ENCODE measurements at regions not wholly inside any gene's neighbourhood (a gene's known extent, or its start where the extent isn't known, plus 50 kb on each side); places are given as distances from the start of the nearest gene placed in this dataset.

DNA sequence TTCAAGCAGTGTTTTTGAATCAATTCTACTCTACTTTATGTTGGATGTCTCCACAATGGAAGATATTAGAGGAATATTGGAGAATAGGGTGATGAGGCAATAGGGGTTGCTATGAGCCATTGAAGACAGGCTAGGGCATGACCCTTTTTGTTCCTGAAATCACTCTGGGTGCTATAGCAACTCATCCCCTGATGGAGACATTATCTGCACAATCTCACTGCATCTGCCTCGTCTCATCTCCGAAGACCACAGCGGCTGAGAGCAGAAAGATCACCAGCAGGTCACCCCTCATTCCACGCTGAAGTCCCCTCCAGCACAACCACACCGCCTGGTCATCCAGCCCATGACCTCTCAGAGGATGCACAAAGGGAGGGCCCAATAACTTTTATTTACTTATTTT lies 150.4 kb upstream of the TMEM132C start:
- no peak for DNase-seq (ENCODE audit: insufficient read length, low spot score)
- FAIRE-seq: no peak
- TF ChIP-seq, protein P1, sequence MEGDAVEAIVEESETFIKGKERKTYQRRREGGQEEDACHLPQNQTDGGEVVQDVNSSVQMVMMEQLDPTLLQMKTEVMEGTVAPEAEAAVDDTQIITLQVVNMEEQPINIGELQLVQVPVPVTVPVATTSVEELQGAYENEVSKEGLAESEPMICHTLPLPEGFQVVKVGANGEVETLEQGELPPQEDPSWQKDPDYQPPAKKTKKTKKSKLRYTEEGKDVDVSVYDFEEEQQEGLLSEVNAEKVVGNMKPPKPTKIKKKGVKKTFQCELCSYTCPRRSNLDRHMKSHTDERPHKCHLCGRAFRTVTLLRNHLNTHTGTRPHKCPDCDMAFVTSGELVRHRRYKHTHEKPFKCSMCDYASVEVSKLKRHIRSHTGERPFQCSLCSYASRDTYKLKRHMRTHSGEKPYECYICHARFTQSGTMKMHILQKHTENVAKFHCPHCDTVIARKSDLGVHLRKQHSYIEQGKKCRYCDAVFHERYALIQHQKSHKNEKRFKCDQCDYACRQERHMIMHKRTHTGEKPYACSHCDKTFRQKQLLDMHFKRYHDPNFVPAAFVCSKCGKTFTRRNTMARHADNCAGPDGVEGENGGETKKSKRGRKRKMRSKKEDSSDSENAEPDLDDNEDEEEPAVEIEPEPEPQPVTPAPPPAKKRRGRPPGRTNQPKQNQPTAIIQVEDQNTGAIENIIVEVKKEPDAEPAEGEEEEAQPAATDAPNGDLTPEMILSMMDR (IDR thresholded peaks at IDR 0.05; ENCODE audit: insufficient read depth, missing control alignments): no peak

DNA sequence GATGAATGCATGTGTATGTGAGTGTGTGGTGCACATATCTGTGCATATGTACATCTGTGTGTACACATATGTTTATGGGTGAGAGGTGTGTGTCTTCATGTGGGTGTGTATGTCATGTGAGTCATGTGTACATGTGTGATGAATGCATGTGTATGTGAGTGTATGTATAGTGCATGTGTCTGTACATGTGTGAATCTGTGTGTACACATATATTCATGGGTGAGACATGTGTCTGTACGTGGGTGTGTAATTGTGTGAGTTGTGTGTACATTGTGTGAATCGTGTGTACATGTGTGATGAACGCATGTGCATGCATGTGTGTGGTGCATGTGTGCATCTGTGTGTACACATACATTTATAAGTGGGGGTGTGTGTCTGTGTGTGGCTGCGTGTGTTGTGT lies 146.9 kb upstream of the TMEM132C start:
- FAIRE-seq: no peak
- DNase-seq (ENCODE audit: insufficient read length, low spot score): no peak
- TF ChIP-seq, protein P1 (IDR thresholded peaks at IDR 0.05; ENCODE audit: insufficient read depth, missing control alignments): no peak

DNA sequence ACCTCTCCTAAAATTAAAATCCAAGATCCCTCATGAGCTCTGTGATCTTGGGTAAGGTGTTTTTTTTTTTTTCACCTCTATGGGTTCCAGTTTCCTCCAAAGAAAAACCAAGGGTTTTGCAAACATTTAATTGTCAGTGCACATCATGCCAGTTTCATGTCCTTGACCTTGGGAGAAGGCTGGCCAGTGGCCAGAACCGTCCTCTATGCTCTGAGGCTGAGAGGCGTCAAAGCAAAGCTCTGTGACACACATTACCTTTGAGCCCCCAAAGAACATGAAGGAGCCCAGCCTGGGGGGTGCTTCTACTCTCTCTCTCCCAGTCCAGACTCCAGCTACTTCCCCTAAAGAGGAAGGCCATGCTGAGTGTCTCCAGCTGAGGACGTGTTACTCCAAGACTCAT lies 145.5 kb upstream of the TMEM132C start:
- FAIRE-seq (no peak), DNase-seq (ENCODE audit: insufficient read length, low spot score) (no peak)
- TF ChIP-seq, protein P1 (IDR thresholded peaks at IDR 0.05; ENCODE audit: insufficient read depth, missing control alignments): no peak

DNA sequence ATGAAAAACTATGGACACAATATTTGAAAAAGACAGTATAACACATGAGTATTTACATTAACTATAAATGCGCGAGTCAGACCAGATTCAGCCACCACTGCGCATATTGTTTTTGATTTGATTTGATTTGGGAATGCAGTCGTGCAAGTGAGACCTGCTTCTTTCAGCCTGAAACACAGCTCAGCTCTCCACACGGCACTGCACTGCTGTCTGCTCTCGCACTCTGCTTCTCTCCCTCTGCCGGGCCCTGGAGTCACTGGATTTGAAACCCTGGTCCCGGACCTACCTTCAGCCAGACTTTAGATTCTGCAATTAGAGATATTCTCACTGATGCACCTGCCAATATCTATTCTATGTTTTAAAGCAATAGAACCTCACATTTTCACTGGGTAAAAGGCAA lies 143.9 kb upstream of the TMEM132C start:
- DNase-seq (ENCODE audit: insufficient read length, low spot score): no peak
- TF ChIP-seq, protein P1 (IDR thresholded peaks at IDR 0.05; ENCODE audit: insufficient read depth, missing control alignments): no peak
- no peak for FAIRE-seq

DNA sequence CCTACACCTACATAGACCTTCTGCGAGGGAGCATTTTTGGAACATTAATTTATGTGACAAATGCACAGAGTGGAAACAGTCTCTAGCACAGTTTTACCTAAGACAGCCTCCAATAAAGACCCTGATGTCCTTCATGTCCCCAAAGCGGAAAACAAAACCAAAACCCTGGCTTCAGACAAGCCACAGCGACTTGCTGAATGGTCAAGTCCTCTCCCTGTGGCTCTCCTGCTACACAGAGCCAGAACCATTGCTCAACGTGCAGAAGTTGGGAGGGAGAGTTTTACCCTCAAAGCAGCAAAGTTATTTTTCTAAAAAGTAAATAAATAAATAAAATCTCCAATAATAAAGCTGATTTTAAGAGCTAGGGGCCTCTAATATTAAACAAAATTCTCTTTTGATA lies 135.0 kb upstream of the TMEM132C start:
- no peak for FAIRE-seq
- TF ChIP-seq, protein P1 (IDR thresholded peaks at IDR 0.05; ENCODE audit: insufficient read depth, missing control alignments): no peak
- DNase-seq (ENCODE audit: insufficient read length, low spot score): no peak

DNA sequence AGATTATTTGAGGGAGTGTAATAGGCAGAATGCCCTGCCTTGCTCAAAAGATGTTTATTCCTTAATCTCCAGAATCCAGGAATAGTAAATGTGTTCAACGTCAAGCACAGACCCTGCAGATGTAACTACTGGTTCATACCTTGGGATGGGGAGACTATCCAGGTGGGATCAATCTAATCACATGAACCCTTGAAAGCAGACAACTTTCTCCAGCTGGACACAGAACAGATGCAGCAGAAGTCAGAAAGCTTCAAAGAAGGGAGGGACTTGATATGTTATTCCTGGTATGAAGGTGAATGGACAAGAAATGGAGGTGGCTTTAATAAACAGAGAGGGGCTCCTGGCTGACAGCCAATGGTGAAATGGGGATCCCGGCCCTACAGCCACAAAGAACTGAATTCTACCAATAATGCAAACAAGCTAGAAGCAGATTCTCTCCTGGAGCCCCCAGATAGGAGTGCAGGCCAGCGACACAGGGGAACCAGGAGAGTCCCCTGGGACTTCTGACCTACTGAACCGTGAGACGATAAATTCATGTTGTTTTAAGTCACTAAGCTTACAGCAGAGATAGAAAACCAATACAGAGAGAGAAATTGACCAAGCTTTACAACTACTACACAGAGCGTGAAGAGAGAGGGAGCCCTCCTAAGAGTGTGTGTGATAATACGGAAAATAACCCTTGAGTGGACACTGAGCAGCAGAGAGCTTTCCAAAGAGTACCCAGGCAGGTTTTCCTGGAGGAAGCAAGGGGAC lies 133.5 kb upstream of the TMEM132C start:
- FAIRE-seq: no peak
- DNase-seq (ENCODE audit: insufficient read length, low spot score): no peak
- TF ChIP-seq, protein P1 (IDR thresholded peaks at IDR 0.05; ENCODE audit: insufficient read depth, missing control alignments): no peak

DNA sequence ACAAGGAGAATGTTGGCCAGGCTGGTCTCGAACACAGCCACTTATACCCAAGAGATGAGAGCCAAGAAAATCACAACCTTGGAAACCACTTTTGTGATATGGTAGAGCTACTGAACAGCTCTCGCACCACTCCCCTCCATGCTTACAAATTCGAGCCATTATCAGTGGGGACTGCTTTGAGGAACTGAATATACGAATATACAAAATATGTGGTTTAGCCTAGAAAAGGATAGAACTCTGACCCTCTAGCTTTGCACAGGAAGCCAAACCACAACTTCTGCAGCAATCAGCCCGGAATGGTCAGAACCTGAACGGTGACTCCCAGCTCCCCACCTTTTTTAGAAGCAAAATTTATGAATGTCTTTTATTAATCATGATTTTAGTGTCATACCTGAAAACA lies 129.8 kb upstream of the TMEM132C start:
- DNase-seq (ENCODE audit: insufficient read length, low spot score) (no peak), FAIRE-seq (no peak)
- TF ChIP-seq, protein P1 (IDR thresholded peaks at IDR 0.05; ENCODE audit: insufficient read depth, missing control alignments): no peak
